ENCODE measurements at regions not wholly inside any gene's neighbourhood (a gene's known extent, or its start where the extent isn't known, plus 50 kb on each side); places are given as distances from the start of the nearest gene placed in this dataset.

GRCh38 chr5:114912189-114912920 is 257.4 kb downstream of the TRIM36 start:
- intact Hi-C loops (cut with micrococcal nuclease), result no loop called here
- DNase-seq, result no peak
- peak in 2 of 3 donors; percentile 30 to 58 for ATAC-seq

GRCh38 chr5:114910727-114911126 is 259.0 kb downstream of the TRIM36 start:
- H3K36me3 ChIP-seq (ENCODE audit: control insufficient read depth, insufficient read depth, low read length), result no peaks in the 10 kb centered on the region
- DNase-seq, result no peak
- Mint-ChIP-seq H3K9me3 (peaks cover 15 to 24% of the 10 kb centered on the region in 2 donors), H3K4me1 (peaks cover 3 to 17% of the 10 kb centered on the region in 2 donors), H3K4me3 (no peak overlapping the region), H3K27ac (no peak overlapping the region), H3K36me3 (peaks cover 16% of the 10 kb centered on the region), H3K27me3 (ENCODE audit: low read depth in 2 of 2) (no peaks in the 10 kb centered on the region)
- H3K4me1 ChIP-seq (ENCODE audit: control insufficient read depth, insufficient read depth, low read length), result no peaks in the 10 kb centered on the region
- intact Hi-C loops (cut with micrococcal nuclease), result no loop called here
- peaks cover 3% of the 10 kb centered on the region for H3K9me3 ChIP-seq (ENCODE audit: control insufficient read depth, insufficient read depth, low read length)
- ATAC-seq, result no peak
- H3K4me3 ChIP-seq (ENCODE audit: low read length), result no peak overlapping the region
- peaks cover 2% of the 10 kb centered on the region for H3K27me3 ChIP-seq (ENCODE audit: control insufficient read depth, insufficient read depth, low read length)
- no peak overlapping the region for H3K27ac ChIP-seq (ENCODE audit: low read length)
- no peak for TF ChIP-seq CTCF (IDR thresholded peaks at IDR 0.05)

More at GRCh38 chr5:114912189-114912920, 257.4 kb downstream of the TRIM36 start:
- peaks cover 3 to 11% of the 10 kb centered on the region in 2 donors for H3K4me1 Mint-ChIP-seq
- H3K27me3 Mint-ChIP-seq (ENCODE audit: low read depth in 2 of 2), result no peaks in the 10 kb centered on the region
- Histone ChIP-seq H3K4me1 (ENCODE audit: control insufficient read depth, insufficient read depth, low read length) (no peaks in the 10 kb centered on the region), H3K4me3 (ENCODE audit: low read length) (no peak overlapping the region), H3K27me3 (ENCODE audit: control insufficient read depth, insufficient read depth, low read length) (peaks cover 2% of the 10 kb centered on the region), H3K36me3 (ENCODE audit: control insufficient read depth, insufficient read depth, low read length) (no peaks in the 10 kb centered on the region), H3K9me3 (ENCODE audit: control insufficient read depth, insufficient read depth, low read length) (peaks cover 3% of the 10 kb centered on the region), H3K27ac (ENCODE audit: low read length) (no peak overlapping the region)
- H3K9me3 Mint-ChIP-seq, result peaks cover 8 to 21% of the 10 kb centered on the region in 2 donors
- WGBS (ENCODE audit: insufficient coverage), result 77% methylated on average over 4 of the region's 4 CpGs
- H3K36me3 Mint-ChIP-seq, result peaks cover 17% of the 10 kb centered on the region
- H3K4me3 Mint-ChIP-seq, result peak overlapping the region; percentile 17
- H3K27ac Mint-ChIP-seq, result no peak overlapping the region
- TF ChIP-seq CTCF (IDR thresholded peaks at IDR 0.05), result no peak

GRCh38 chr5:114909424-114909823 is 260.3 kb downstream of the TRIM36 start:
- no peak overlapping the region for H3K27ac Mint-ChIP-seq
- intact Hi-C loops (cut with micrococcal nuclease), result no loop called here
- no peaks in the 10 kb centered on the region for H3K36me3 ChIP-seq (ENCODE audit: control insufficient read depth, insufficient read depth, low read length)
- no peaks in the 10 kb centered on the region for H3K4me1 ChIP-seq (ENCODE audit: control insufficient read depth, insufficient read depth, low read length)
- H3K27me3 Mint-ChIP-seq (ENCODE audit: low read depth in 2 of 2), result no peaks in the 10 kb centered on the region
- H3K9me3 Mint-ChIP-seq, result peaks cover 15 to 24% of the 10 kb centered on the region in 2 donors
- no peak overlapping the region for H3K4me3 ChIP-seq (ENCODE audit: low read length)
- ATAC-seq (no peak), DNase-seq (no peak)
- no CpG with 5 or more reads among the region's 2 CpGs for WGBS (ENCODE audit: insufficient coverage)
- no peak overlapping the region for H3K4me3 Mint-ChIP-seq
- H3K27me3 ChIP-seq (ENCODE audit: control insufficient read depth, insufficient read depth, low read length), result peaks cover 2% of the 10 kb centered on the region
- H3K4me1 Mint-ChIP-seq, result peaks cover 3 to 17% of the 10 kb centered on the region in 2 donors
- peaks cover 16% of the 10 kb centered on the region for H3K36me3 Mint-ChIP-seq
- no peak for TF ChIP-seq CTCF (IDR thresholded peaks at IDR 0.05)
- no peak overlapping the region for H3K27ac ChIP-seq (ENCODE audit: low read length)
- H3K9me3 ChIP-seq (ENCODE audit: control insufficient read depth, insufficient read depth, low read length), result peaks cover 9% of the 10 kb centered on the region

GRCh38 chr5:114903767-114904166 is 265.9 kb downstream of the TRIM36 start:
- TF ChIP-seq CTCF (IDR thresholded peaks at IDR 0.05), result no peak
- WGBS (ENCODE audit: insufficient coverage), result 100% methylated on average over 2 of the region's 2 CpGs
- Mint-ChIP-seq H3K27ac (no peak overlapping the region), H3K36me3 (no peaks in the 10 kb centered on the region), H3K9me3 (peaks cover 5 to 8% of the 10 kb centered on the region in 2 donors), H3K4me3 (no peak overlapping the region), H3K27me3 (ENCODE audit: low read depth in 2 of 2) (no peaks in the 10 kb centered on the region), H3K4me1 (peaks cover 0 to 5% of the 10 kb centered on the region in 2 donors)
- Histone ChIP-seq H3K36me3 (ENCODE audit: control insufficient read depth, insufficient read depth, low read length) (no peaks in the 10 kb centered on the region), H3K4me1 (ENCODE audit: control insufficient read depth, insufficient read depth, low read length) (no peaks in the 10 kb centered on the region), H3K9me3 (ENCODE audit: control insufficient read depth, insufficient read depth, low read length) (peaks cover 6% of the 10 kb centered on the region), H3K27me3 (ENCODE audit: control insufficient read depth, insufficient read depth, low read length) (peaks cover 2% of the 10 kb centered on the region), H3K27ac (ENCODE audit: low read length) (no peak overlapping the region), H3K4me3 (ENCODE audit: low read length) (no peak overlapping the region)
- intact Hi-C loops (cut with micrococcal nuclease), result no loop called here
- ATAC-seq (no peak), DNase-seq (no peak)

All from natural killer cell (primary cell).